Right ventricle myocardium superior (tissue), 1 donor: ENCODE measurements at regions not wholly inside any gene's neighbourhood (a gene's known extent, or its start where the extent isn't known, plus 50 kb on each side); places are given as distances from the start of the nearest gene placed in this dataset.
"Not testable (repeated sequence)": the region's sequence is repeated elsewhere in the genome, so short reads cannot be mapped to it uniquely, and the experiment has no call there.

Experiments used
- ATAC-seq: fragments of 200-7000 bp; cut with Tn5 transposase; one replicate; pipeline ENCODE4 v1.9.1; 2020; ENCODE audit warnings: mild to moderate bottlenecking; ENCODE audit not compliant: poor library complexity
- DNase-seq: peaks from one replicate; pipeline ENCODE4 v3.0.0-alpha.2; 2020
- intact Hi-C: fragments of 100-400 bp; cut with DNase I; formaldehyde crosslinking; loops from one replicate; pipeline ENCODE4 v1.11.2; 2022
- donor health status: DM: no; HTN: yes; CAD: no; lungs with severe emphysema.

DNA sequence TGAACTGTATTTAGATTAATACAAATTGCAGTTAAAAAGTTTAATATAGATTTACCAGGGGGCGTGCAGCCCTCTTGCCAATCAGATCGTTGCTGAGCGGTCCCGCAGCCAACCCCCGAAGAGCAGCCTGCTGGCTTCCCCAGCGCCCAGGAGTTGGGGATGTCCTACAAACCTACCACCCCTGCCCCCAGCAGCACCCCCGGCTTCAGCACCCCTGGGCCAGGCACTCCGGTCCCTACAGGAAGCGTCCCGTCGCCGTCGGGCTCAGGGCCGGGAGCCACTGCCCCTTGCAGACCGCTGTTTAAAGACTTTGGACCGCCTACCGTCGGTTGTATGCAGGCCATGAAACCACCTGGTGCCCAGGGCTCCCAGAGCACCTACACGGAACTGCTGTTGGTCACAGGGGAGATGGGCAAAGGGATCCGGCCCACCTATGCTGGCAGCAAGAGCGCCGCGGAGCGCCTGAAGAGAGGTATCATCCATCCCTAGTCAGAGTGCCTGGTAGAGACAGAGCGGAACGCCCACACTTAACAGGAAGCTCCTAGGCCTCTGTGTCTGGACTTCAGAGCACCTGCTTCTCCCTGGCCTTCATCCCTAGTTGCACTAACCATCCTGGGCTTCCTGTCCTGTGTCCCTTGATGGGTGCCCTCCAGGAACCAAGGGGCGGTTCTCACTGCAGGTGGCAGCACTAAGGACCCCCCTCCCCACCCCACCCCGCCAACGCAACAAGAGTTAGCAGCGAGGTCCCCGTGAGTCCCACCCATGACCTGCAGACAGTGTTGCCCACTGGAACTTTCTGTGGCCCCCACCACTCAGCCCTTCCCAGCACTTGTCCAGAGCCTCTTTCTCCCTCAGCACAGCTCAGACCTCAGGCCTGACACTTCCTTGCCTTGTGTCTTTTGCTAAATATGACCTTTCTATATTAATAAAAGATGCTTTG is 91.5 kb upstream of the ZNG1F start:
- ATAC-seq = peak; percentile 39
- DNase-seq, intact Hi-C loops: not testable (repeated sequence)

DNA sequence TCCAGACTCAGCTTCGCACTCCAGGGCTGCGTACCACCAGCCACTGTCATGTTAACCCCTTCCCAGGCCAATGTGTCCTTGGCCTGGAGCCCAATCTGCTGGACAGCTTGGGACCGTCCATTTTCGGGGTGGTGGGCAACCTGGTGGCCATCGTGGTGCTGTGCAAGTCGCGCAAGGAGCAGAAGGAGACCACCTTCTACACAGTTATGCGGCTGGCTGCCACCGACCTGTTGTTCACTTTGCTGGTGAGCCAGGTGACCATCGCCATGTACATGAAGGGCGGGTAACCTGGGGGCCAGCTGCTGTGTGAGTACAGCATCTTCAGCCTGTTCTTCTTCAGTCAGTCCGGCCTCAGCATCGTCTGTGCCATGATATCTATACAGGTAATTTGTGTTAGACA is 90.3 kb upstream of the ZNG1F start:
- ATAC-seq, intact Hi-C loops: not testable (repeated sequence)
- DNase-seq = peak; percentile 24

DNA sequence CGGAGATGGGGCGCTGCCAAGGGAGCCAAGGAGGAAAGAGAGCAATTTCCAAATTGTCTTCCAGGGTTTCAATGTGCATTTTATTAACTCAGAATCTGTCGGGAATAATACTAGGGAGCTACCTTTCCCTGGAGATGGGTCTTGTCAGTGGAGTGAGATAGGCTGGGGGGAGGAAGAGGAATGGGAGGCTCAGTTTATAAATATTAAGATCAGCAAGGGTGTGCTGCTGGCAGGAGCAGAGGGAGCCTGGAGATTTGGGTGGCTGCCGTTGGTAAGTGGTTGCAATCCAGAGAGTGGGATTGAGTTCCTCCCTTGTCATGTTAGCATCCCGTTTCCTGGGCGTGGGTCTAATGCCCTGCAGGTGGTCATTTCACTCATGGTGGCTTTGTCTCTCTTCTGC is 89.9 kb upstream of the ZNG1F start:
- intact Hi-C loops, ATAC-seq, DNase-seq: not testable (repeated sequence)

DNA sequence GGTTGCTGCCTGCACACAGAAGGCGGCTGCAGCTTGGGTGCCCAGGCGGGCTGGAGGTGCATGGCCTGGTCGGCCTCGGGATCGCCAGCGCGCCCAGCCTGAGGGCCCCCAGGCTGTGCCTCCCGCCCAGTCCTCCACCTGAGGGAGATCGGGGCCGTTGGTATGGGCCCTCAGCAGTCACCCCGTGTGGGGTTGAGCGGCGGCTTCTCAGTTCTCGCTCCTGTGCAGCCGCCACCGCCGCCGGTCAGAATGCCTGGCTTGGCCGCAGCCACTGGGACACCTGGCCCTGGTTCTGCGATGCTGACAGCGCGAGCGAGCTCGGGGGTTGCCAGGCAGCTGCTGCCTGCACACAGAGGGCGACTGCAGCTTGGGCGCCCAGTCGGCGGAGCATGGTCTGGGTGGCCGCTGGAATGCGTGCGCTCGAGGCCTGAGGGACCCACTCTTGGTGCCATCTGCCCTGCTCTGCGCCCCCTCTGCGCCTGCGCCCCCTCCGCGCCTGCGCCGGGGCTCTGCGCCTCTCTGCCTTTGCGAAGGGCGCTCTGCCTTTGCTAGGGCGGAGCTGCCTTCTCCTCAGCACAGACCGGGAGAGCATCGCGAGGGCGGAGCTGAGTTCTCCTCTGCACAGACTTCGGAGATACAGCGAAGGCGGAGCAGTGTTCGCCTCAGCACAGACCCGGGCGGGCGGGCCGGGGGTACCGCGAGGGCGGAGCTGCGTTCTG is 84.6 kb upstream of the ZNG1F start:
- ATAC-seq = peak; percentile 100
- DNase-seq = peak; percentile 83
- intact Hi-C loops = not testable (repeated sequence)

DNA sequence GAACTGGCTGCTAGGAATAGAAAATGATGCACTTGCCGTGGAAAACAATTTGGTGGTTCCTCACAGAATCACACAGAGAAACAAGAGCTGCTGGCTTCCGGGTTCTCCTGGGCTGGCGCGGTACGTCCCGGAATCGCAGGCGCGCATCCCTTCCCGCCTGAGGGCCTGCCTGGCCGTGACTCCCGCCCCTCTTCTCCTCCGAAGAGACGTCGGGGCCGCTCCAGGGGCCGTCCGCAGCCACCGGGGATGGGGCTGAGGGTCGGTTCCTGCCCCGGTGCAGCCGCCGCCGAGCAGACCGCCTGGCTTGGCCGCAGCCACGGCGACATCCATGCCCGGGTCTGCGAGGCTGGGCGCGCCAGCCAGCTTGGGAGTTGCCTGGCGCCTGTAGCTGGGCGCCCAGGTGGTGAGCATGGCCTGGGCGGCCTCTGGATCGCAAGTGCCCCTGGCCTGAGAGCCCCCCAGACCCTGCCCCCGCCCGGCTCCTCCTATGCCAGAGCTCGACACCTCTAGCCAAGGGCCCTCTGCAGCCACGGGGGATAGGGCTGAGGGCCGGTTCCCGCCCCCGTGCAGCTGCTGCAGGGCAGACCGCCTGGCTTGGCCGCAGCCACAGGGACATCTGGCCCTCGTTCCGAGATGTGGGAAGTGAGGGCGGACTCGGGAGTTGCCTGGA is 83.9 kb upstream of the ZNG1F start:
- intact Hi-C loops = not testable (repeated sequence)
- ATAC-seq = peak; percentile 45
- peak; percentile 52 for DNase-seq

DNA sequence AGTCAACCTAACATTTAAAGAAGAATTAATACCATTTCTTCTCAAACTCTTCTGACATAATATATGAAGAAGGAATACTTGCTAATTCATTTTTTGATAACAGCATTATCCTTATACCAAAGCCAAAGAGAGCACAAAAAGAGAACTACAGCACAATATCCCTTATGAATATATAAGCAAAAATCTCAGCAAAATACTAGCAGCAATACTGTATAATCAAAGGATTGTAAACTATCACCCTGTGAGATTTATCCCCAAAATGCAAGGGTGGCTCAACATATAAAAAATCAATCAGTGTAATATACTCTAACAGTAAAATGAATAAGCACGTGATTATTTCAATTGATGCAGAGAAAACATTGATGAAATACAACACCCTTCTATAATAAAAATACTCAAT is 81.9 kb upstream of the ZNG1F start:
- ATAC-seq, intact Hi-C loops, DNase-seq: not testable (repeated sequence)

DNA sequence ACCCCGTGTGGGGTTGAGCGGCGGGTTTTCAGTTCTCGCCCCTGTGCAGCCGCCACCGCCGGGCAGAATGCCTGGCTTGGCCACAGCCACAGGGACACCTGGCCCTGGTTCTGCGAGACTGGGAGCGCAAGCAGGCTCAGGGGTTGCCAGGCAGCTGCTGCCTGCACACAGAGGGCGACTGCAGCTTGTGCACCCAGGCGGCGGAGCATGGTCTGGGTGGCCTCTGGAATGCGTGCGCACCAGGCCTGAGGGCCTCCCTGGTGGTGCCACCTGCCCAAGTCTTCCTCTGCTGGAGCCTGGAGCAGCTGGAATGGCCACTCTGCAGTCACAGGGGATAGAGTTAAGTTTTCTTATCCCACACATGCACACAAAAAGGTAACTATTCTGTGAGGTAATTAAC is 80.4 kb upstream of the ZNG1F start:
- ATAC-seq, intact Hi-C loops: not testable (repeated sequence)
- DNase-seq = peak; percentile 40

DNA sequence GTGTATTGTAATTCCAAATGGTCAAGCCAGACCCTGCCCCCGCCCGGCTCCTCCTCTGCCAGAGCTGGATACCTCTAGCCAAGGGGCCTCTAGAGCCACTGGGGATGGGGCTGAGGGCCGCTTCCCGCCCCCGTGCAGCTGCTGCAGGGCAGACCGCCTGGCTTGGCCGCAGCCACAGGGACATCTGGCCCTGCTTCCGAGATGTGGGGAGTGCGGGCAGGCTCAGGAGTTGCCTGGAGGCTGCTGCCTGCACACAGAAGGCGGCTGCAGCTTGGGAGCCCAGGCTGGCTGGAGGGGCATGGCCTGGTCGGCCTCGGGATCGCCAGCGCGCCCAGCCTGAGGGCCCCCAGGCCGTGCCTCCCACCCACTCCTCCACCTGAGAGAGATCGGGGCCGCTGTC is 79.9 kb upstream of the ZNG1F start:
- DNase-seq = peak; percentile 39
- intact Hi-C loops = not testable (repeated sequence)

DNA sequence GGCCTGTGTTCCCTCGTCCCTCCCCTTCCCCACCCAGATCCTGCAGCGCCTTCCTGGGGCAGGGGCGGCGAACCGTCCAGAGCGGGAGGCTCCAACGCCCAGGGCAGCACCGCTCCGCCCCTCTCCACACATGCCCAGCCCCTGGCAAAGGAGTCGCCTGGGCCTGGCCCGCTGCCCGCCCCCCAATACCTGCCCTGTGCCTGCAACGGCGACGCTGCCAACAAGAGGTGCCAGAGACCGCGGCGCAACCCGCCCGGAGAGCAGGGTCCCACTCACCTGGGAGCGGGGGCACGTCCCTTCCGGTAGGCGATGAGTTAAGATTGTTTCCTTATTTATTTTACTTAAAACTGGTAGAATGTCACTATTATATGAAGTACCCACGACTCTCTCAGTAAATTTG is 77.5 kb upstream of the ZNG1F start:
- ATAC-seq, intact Hi-C loops: not testable (repeated sequence)
- peak; percentile 32 for DNase-seq

More for the DNA sequence above, 79.9 kb upstream of the ZNG1F start:
- ATAC-seq = not testable (repeated sequence)

DNA sequence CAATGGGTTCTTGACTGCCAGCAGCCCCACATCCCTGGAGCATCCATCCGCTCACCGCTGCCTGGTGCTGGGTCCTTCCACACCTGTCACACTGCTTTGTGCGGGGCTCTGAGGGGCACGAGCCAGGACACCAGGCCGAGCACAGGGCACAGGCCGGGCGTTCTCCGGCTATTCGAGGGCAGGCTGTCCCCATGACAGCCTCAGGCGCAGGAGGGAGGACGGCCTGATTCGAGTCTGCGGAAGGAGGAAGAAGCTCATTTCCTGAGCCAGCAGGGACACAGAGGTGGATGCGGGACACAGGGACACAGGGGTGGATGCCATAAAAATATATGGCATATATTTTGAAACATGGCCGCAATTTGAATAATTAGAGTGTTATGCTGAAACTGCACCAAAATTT is 76.9 kb upstream of the ZNG1F start:
- intact Hi-C loops, ATAC-seq: not testable (repeated sequence)
- peak; percentile 33 for DNase-seq

DNA sequence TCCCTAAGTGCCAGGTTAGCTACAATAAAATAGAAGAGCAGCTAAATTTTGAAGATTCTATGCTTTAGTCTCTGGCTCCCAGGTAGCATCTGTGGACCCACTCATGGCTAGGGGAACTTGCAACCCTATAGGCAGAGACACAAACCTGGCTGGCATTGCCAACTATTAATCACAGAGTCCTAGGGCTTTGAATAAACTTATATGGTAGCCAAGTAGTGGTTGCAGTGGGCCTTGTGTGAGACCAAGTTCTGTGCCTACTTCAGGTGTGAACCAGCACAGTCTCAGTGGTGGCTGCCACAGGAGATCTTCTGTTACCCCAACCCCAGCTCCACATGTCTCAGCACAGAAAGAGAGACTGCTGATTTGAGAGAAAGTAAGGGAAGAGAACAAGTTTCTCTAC is 62.9 kb upstream of the ZNG1F start:
- ATAC-seq, intact Hi-C loops, DNase-seq: not testable (repeated sequence)

DNA sequence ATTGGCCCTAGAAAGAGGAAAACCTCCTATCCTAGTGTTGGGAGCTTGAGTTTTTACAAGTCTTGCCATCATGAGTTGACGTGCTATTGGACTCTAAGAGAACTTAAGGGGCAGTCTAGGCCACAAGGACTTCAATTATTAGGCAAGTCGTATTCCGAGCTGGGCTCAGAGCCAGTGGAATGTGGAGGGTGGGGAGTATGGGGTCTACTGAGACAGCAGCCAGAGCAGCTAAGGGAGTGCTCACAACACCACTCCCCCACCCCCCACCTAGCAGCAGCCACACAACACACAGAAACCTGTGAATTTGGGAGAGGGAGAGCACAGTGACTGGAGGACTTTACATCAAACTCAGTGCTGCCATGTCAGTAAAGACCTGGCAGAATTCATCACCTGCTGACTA is 62.0 kb upstream of the ZNG1F start:
- ATAC-seq = not testable (repeated sequence)

DNA sequence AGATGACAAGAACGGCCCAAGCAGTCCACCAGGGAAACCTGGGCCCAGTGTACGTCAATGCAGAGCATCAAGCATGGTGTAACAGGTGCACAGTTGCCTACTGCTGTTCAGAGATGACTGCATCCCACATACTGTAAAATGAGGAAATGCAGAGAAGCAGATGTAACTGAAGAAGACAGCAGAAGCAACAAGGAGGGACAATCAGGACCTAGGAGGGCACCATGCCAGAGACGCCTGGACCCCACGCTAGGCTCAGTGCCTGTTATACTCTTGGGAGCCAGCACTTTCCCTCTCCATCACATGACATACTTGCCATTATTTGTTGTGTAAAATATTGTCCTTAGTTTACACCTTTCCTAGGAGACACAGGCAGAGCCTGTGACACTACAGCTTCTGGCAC is 57.6 kb upstream of the ZNG1F start:
- DNase-seq, ATAC-seq, intact Hi-C loops: not testable (repeated sequence)

More for the DNA sequence above, 62.0 kb upstream of the ZNG1F start:
- intact Hi-C loops, DNase-seq: not testable (repeated sequence)
